ENCODE measurements at regions not wholly inside any gene's neighbourhood (a gene's known extent, or its start where the extent isn't known, plus 50 kb on each side); places are given as distances from the start of the nearest gene placed in this dataset.
"Not testable (repeated sequence)": the region's sequence is repeated elsewhere in the genome, so short reads cannot be mapped to it uniquely, and the experiment has no call there.

DNA sequence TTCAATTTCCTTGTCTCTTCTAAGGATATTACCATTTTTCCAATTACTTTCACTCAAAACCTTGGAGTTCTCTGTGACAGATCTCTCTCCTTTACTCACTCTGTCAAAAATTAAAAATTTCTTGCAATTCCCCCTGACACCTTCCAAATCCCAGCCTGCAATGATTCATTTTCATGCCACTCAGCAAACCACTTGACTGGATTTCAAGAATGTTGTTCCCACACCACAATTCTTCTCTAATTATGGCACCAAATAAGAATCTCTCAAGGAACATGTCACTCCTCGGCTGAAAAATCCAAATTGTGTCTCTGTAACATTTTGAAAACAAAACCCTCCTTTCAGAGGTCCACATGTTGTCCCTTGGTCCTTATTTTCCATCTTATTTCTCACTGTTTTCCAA is 438.9 kb upstream of the ZP4 start:
- DNase-seq = no peak

GRCh38 chr1:238327033-238327432 is 436.3 kb upstream of the ZP4 start:
- not testable (repeated sequence) for DNase-seq

DNA sequence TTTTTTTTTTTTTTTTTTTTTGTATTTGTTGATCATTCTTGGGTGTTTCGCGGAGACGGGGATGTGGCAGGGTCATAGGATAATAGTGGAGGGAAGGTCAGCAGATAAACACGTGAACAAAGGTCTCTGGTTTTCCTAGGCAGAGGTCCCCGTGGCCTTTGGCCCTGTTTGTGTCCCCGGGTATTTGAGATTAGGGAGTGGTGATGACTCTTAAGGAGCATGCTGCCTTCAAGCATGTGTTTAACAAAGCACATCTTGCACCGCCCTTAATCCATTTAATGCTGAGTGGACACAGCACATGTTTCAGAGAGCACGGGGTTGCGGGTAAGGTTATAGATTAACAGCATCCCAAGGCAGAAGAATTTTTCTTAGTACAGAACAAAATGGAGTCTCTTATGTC is 435.8 kb upstream of the ZP4 start:
- DNase-seq = not testable (repeated sequence)

- DNase-seq = no peak
Observed at GRCh38 chr1:238324211-238324864, 433.6 kb upstream of the ZP4 start.

DNA sequence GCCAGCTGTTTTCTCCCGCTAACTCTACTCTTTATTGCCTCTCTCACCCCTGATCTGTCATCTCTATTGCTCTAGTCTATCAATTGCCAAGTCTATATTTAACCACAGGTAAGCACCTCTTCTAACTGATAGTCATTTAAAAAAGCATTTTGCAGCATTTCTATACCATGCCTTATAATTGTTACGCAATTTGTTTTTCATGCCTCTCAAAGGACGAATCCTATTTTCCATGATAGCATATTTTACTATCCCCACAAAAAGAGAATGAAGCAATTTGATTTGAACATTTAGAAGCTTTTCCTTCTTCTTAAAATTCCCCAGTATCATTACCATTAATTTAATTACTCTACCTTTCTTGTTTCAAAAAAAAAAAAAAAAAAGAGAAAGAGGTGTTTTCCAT is 432.8 kb upstream of the ZP4 start:
- DNase-seq = no peak

DNA sequence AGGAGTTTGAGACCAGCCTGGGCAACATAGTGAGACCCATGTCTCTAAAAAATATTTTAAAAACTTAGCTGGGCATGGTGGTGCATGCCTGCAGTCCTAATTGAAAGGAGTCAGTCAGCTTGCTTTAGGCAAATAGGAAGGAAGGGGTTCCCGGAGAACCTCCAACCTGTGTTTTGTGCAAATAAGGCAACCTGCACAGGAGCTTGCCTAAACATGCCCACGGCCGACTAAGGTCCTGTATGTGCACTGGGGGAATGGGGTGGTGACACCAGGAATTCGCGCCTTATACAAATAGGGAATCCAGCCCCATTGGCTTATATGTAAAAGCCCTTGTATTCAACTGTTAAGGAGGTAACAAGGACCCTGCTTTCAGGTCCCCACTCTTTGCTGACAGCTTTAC is 429.2 kb upstream of the ZP4 start:
- DNase-seq = no peak

DNA sequence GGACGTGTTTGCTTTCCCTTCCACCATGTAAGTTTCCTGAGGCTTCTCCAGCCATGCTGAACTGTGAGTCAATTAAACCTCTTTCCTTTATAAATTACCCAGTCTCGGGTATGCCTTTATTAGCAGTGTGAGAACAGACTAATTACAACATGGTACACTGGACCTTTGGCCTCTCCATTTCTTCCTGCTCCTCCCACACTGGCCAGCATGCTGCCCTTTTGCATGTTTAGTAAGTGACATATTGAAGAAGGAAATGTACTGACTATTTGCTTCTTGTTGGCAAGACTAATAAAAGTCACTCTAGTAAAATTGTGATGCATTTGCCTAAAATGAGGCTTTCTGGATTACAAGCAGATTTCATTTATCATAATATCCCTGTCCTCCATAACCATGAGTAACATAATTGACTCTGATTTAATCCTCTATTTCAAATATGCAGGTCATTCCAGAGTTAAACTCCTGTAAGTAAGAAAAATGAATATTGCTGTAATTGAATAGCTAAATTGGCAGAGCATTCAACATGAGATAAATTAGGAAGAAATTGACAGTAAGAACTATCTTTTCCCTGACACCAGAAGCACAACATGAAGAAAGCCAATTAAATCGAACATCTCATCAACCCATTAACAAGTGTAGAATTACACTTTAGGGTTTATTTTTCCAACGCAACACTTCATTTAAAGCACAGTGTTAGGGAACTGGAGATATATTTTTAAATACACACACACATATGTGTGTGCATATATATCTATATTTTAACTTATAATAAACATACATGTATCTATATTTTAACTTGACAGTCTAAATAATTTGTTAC is 427.8 kb upstream of the ZP4 start:
- DNase-seq = no peak

- no peak for DNase-seq
Observed at GRCh38 chr1:238312969-238313368, 422.2 kb upstream of the ZP4 start.

DNA sequence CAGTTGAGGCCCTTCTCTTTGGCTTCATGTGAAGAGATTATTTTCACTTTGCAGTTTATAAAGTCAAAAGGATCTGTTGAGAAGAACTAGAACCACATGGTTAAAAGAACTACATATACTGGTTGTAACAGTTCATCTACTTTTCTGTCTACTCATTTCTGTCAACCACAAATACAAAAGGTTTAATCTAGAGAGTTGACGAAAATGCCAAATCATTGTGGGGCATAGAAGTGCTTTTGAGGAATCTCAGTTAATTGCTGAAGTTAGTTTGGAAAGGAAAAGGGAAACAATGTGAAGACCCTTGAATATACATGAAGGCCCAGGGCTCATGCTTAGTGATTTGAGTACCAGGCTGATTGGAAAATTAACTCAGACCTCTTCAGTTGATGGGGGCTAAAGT is 415.7 kb upstream of the ZP4 start:
- DNase-seq = no peak

DNA sequence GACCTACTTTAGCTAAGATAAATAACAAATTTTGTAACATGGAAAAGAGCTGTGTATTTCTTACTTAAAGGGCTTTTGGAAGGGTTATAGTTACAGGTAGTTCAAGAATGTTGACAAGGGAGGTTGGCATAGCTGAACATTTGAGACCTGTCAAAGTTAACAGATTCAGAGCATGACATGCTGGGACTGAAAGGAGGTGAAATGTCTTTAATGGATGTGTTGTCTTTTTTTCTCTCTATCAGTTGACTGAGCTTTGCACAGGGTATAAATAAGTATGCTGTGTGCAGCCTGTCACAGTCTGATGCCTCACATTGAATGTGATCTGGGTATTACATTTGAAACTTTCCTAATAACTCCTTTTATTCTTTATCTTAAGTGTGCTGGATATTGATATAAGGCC is 411.9 kb upstream of the ZP4 start:
- DNase-seq = no peak

- DNase-seq = no peak
Observed at GRCh38 chr1:238296371-238296770, 405.6 kb upstream of the ZP4 start.

- no peak for DNase-seq
Observed at GRCh38 chr1:238293075-238293474, 402.4 kb upstream of the ZP4 start.

DNA sequence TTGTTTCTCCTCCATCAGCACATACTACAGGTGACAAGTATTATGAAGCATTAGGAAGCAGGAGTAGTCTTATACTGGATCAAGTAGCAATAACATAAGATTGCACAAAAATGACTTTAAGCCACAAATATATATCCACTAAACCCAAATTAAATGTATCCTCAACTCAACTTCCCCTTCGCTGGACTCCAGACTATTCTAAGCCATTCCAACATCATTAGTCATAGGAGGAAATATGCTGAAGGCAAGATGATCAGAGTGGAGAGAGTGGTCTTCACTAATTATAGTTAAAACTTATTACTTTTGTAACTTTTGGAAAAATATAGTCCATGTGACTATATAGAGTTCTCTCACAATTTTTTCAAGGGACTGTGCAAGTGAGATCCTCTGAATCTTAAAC is 390.7 kb upstream of the ZP4 start:
- DNase-seq = no peak

DNA sequence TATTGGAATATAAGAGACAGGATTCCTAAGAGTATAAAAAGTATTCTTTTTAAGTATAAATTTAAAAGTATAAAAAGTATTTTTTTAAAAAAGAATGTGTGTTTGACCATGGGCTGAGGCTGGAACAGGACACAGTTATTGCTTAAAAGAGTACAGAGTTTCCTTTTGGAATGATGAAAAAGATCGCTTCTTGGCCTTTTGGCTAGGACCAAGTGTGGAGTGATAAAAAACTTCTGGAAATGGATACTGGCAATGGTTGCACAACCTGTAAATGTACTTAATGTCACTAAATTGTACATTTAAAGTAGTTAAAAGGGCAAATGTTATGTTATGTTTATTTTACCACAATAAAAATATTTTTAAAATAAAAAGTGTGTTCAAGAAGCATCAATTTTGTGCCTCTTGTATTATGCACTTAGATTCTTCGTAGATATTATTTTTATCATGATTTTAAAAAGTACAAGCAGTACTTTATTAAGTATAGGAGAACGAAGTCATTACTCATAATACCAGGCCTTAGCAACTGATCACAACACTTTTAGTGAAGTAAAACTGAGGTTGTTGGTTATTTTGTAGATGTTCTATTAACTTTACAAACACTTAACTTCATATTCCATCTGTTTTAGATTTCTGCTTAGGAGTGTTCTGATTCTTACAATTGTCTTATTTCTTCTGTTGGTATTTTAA is 389.1 kb upstream of the ZP4 start:
- no peak for DNase-seq

GRCh38 chr1:238272145-238272544 is 381.4 kb upstream of the ZP4 start:
- no peak for DNase-seq

GRCh38 chr1:238265866-238266265 is 375.1 kb upstream of the ZP4 start:
- DNase-seq = no peak

DNA sequence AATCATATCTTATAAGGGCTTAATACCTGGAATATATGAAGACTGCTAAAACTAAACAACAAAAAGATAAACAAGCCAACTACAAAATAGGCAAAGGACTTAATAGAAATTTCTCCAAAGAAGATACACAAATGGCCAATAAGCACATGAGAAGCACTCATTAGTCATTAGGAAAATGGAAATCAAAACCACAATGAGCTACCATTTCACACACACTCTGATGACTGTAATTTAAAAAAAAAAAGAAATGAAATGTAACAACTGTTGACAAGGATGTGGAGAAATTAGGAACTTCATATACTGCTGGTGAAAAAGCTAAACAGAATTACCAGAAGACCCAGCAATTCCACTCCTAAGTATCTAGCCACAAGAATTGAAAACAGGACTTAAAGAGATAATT is 374.2 kb upstream of the ZP4 start:
- no peak for DNase-seq

DNA sequence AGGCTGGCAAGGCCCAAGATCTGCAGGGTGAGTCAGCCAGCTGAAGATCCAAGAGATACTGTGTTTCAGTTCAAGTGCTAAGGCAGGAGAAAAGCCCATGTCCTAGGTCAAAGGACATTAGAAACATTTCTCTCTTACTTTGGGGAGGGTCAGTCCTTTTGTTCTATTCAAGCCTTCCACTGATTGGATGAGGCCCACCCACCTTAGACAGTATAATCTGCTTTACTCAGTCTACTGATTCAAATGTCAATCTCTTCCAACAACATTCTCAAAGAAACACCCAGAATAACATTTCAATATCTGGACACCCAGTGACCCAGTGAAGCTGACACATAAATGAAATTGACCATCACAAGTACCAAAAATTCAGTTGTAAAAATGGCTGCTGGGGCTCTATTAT is 367.8 kb upstream of the ZP4 start:
- DNase-seq = no peak

DNA sequence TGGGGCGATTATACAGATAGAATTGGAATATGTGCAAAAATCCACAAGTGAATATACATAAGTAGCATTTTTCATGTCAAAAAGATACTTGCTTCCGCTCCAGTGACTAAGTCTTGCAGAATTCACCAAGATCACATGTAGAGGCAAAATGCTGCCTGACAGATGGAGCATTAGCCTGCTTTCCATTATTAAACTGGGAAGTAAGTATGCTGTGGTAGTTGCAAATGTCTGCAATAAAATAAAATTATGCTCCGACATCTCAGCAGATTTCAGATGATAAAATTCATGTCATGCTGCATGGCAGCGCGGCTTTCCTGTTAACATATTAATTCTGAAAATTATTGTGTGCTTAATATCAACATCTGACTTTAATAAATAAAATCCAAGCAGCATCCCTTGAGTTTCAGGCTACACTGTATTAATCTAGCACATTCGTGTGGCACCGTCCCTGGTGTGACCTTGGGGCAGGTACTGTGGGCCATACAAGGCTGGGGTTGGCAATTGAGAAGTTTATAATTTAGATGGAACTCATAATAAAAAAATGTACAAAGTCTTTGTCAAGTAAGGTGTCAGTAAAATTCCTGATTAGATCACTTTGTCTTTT is 366.4 kb upstream of the ZP4 start:
- no peak for DNase-seq

GRCh38 chr1:238254935-238255334 is 364.2 kb upstream of the ZP4 start:
- no peak for DNase-seq

DNA sequence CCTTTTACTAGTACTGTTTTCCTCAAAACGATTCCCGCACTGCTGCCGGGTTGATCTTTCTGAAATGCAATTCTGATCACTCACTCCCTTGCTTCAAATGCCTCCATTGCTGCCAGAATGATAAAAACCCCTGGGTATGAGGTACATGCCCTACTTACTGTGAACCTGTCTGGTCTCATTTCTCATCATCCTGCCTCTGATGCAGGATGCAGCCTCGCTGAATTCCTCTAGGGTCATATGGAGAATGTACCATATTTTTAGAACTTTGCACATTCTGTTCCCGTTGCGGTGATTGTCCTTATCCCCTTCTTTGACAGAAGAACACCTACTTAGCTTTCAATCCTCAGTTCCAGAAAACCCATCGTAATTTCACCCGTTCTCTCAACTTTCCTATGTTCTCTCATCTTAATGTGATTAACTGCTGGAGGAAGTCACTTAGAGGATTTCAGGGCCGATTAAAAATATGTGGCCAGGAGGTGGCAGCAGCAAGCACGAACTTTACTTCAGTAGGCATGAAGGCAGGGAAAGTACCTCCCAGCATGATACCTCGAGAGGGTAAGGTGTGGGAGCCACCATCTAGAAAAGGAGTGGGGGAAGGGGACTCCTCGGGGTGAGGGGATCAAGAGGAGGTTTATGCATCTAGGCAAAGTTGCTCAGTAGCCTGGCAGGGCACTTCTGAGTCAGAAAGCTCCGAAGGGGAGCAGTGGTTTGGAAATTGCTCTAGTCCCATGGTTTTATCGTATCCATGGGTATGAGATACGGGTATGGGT is 361.5 kb upstream of the ZP4 start:
- peak; percentile 13 for DNase-seq

- DNase-seq = no peak
Observed at GRCh38 chr1:238248356-238248755, 357.6 kb upstream of the ZP4 start.

GRCh38 chr1:238242181-238242580 is 351.5 kb upstream of the ZP4 start:
- no peak for DNase-seq

All from NCI-H1092 (cell line).